Kidney epithelial cell (primary cell): ENCODE measurements at regions not wholly inside any gene's neighbourhood (a gene's known extent, or its start where the extent isn't known, plus 50 kb on each side); places are given as distances from the start of the nearest gene placed in this dataset.

Source experiments
- DNase-seq: peaks from one replicate; pipeline ENCODE4 v3.0.0-alpha.2; 2010; ENCODE audit warnings: low read depth
- H3K27me3 ChIP-seq: 2 replicates; pipeline ENCODE4 v1.6.0; 2011; ENCODE audit warnings: low read length; ENCODE audit not compliant: control insufficient read depth, insufficient read depth
- H3K36me3 ChIP-seq: 2 replicates; pipeline ENCODE4 v1.5.1; 2011; ENCODE audit warnings: low read length; ENCODE audit not compliant: control insufficient read depth, insufficient read depth
- H3K4me3 ChIP-seq: 2 replicates; pipeline ENCODE4 v1.5.1; 2011; ENCODE audit warnings: low read depth, mild to moderate bottlenecking, control low read depth, low read length
- CTCF ChIP-seq: IDR thresholded peaks from 2 replicates; pipeline ENCODE4 v1.5.1; 2011; ENCODE audit warnings: mild to moderate bottlenecking, moderate library complexity, low read length, control low read depth, inconsistent platforms; ENCODE audit not compliant: insufficient read depth, poor library complexity, severe bottlenecking

GRCh38 chr22:49363526-49364230 is 464.0 kb downstream of the BRD1 start:
- DNase-seq = no peak
- Histone ChIP-seq H3K4me3 (no peak overlapping the region), H3K36me3 (no peaks in the 10 kb centered on the region), H3K27me3 (no peaks in the 10 kb centered on the region)
- TF ChIP-seq CTCF = no peak

DNA sequence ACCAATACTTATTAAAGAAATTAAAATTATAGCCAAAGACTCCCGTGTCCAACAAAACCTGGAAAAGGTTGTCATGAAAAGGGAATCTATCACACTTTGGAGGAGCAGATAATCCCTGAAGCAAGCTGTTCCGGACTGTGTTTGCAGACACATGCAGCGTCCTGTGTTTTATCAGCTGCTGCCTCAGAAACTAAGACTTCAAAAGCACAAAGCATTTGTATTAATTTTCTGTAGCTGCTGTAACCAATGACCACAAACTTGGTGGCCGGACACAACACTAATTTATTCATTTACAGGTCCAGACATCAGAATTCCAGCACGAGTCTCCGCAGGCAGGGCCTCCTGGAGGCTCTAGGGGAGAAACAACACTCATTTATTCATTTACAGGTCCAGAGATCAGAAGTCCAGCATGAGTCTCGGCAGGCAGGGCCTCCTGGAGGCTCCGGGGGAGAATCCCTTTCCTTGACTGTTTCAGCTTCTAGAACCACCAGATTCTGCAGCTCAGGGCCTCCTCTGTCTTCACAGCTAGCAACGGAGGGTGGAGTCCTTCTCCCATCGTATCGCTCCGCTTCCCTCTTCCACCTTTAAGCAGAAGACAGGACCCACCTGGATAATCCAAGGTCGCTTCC is 465.3 kb downstream of the BRD1 start:
- H3K4me3 ChIP-seq = no peak overlapping the region
- no peak for TF ChIP-seq CTCF
- no peaks in the 10 kb centered on the region for H3K36me3 ChIP-seq
- DNase-seq = no peak
- H3K27me3 ChIP-seq = no peaks in the 10 kb centered on the region

GRCh38 chr22:49361164-49361563 is 466.5 kb downstream of the BRD1 start:
- Histone ChIP-seq H3K27me3 (no peaks in the 10 kb centered on the region), H3K36me3 (no peaks in the 10 kb centered on the region), H3K4me3 (no peak overlapping the region)
- DNase-seq = no peak
- TF ChIP-seq CTCF = no peak

GRCh38 chr22:49360746-49361145 is 466.9 kb downstream of the BRD1 start:
- TF ChIP-seq CTCF = no peak
- Histone ChIP-seq H3K4me3 (no peak overlapping the region), H3K36me3 (no peaks in the 10 kb centered on the region), H3K27me3 (no peaks in the 10 kb centered on the region)
- DNase-seq = no peak

DNA sequence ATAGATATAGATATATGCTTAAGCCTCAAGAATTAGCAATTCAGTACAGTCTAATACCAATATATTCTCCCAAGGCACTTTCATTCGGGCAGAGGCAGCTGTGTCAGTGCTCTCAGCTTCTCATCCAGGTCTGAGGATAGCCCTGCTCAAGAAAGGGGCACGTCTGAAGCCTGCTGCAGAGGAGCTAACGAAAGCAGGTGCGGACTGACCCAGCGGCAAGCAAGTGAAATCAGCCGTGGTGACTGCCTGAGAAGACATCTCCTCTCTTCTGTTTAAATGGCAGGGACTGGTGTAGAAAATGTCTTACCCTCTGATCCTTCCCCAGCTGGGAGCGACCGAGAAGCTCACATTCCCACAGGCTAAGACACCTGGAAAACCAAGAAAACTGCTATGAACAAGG is 468.6 kb downstream of the BRD1 start:
- no peaks in the 10 kb centered on the region for H3K27me3 ChIP-seq

More for the DNA sequence above, 468.6 kb downstream of the BRD1 start:
- no peak for DNase-seq
- no peaks in the 10 kb centered on the region for H3K36me3 ChIP-seq
- TF ChIP-seq CTCF = no peak
- no peak overlapping the region for H3K4me3 ChIP-seq
